LoVo (cell line): ENCODE measurements at regions not wholly inside any gene's neighbourhood (a gene's known extent, or its start where the extent isn't known, plus 50 kb on each side); places are given as distances from the start of the nearest gene placed in this dataset.

ENCODE experiments used
- DNase-seq: peaks from one replicate; pipeline ENCODE4 v3.0.0-alpha.2; 2016; ENCODE audit warnings: low spot score

GRCh38 chr18:10284540-10285282, 169.7 kb upstream of the APCDD1 start:
- no peak for DNase-seq

- DNase-seq, result no peak
Measured at GRCh38 chr18:10285283-10285640, 169.2 kb upstream of the APCDD1 start.

- DNase-seq, result no peak
Measured at GRCh38 chr18:10286580-10287150, 167.8 kb upstream of the APCDD1 start.

- DNase-seq, result no peak
Measured at GRCh38 chr18:10289251-10289650, 165.2 kb upstream of the APCDD1 start.

- DNase-seq, result no peak
Measured at GRCh38 chr18:10289951-10290637, 164.3 kb upstream of the APCDD1 start.

- no peak for DNase-seq
Measured at GRCh38 chr18:10290638-10291235, 163.7 kb upstream of the APCDD1 start.

- no peak for DNase-seq
Measured at GRCh38 chr18:10291568-10291981, 162.9 kb upstream of the APCDD1 start.

- no peak for DNase-seq
Measured at GRCh38 chr18:10293966-10294365, 160.5 kb upstream of the APCDD1 start.

GRCh38 chr18:10295751-10296150, 158.7 kb upstream of the APCDD1 start:
- DNase-seq, result no peak

GRCh38 chr18:10296491-10296890, 157.9 kb upstream of the APCDD1 start:
- no peak for DNase-seq

- DNase-seq, result no peak
Measured at GRCh38 chr18:10297086-10297485, 157.3 kb upstream of the APCDD1 start.

GRCh38 chr18:10298346-10298745, 156.1 kb upstream of the APCDD1 start:
- DNase-seq, result no peak

GRCh38 chr18:10299643-10300042, 154.8 kb upstream of the APCDD1 start:
- no peak for DNase-seq

- no peak for DNase-seq
Measured at GRCh38 chr18:10300739-10301138, 153.7 kb upstream of the APCDD1 start.

GRCh38 chr18:10301831-10302483, 152.5 kb upstream of the APCDD1 start:
- DNase-seq, result no peak

GRCh38 chr18:10303171-10303570, 151.3 kb upstream of the APCDD1 start:
- no peak for DNase-seq

GRCh38 chr18:10304853-10305252, 149.6 kb upstream of the APCDD1 start:
- no peak for DNase-seq

GRCh38 chr18:10306779-10307178, 147.7 kb upstream of the APCDD1 start:
- no peak for DNase-seq

- DNase-seq, result no peak
Measured at GRCh38 chr18:10308154-10308553, 146.3 kb upstream of the APCDD1 start.

GRCh38 chr18:10310626-10311025, 143.8 kb upstream of the APCDD1 start:
- DNase-seq, result no peak

GRCh38 chr18:10312326-10313015, 142.0 kb upstream of the APCDD1 start:
- no peak for DNase-seq

- DNase-seq, result no peak
Measured at GRCh38 chr18:10313016-10313342, 141.5 kb upstream of the APCDD1 start.
